WTC11 (cell line): ENCODE measurements at regions not wholly inside any gene's neighbourhood (a gene's known extent, or its start where the extent isn't known, plus 50 kb on each side); places are given as distances from the start of the nearest gene placed in this dataset.

Experiments used
- ATAC-seq: fragments of 200-7000 bp; cut with Tn5 transposase; 2 replicates; pipeline ENCODE4 v1.10.0; 2021; ENCODE audit warnings: mild to moderate bottlenecking, moderate library complexity
- CTCF ChIA-PET: fragments of 300-600 bp; sonication (Branson Sonifier 250); formaldehyde crosslinking; loops from one replicate; lab custom pipeline; 2021; ENCODE audit warnings: antibody characterized with exemption; lab: Charles Lee
- POLR2A ChIA-PET: fragments of 350-600 bp; sonication (Branson Sonifier 250); formaldehyde crosslinking; loops from one replicate; lab custom pipeline; 2021; ENCODE audit warnings: antibody characterized with exemption; lab: Charles Lee
- DNase-seq: peaks from one replicate; pipeline ENCODE4 v3.0.0; 2021; ENCODE audit warnings: low spot score
- H3K27ac Mint-ChIP-seq: 2 replicates; pipeline ENCODE4 v1.8.0; 2021; ENCODE audit warnings: mixed read lengths
- H3K27me3 Mint-ChIP-seq: 2 replicates; pipeline ENCODE4 v1.8.0; 2021; ENCODE audit warnings: low read depth, mild to moderate bottlenecking, moderate library complexity, mixed read lengths
- H3K36me3 Mint-ChIP-seq: 2 replicates; pipeline ENCODE4 v1.8.0; 2021; ENCODE audit warnings: mixed read lengths
- H3K4me1 Mint-ChIP-seq: 2 replicates; pipeline ENCODE4 v1.8.0; 2022; ENCODE audit warnings: mixed read lengths
- H3K4me3 Mint-ChIP-seq: 2 replicates; pipeline ENCODE4 v1.8.0; 2021; ENCODE audit warnings: mild to moderate bottlenecking, moderate library complexity, mixed read lengths
- H3K9me3 Mint-ChIP-seq: 2 replicates; pipeline ENCODE4 v1.8.0; 2021; ENCODE audit warnings: mixed read lengths
- ATF2 ChIP-seq: sonication (generic); formaldehyde crosslinking; IDR thresholded peaks from 2 replicates; pipeline ENCODE4 v1.8.1; 2022; ENCODE audit warnings: low read depth, missing genetic modification reagents, borderline replicate concordance
- CREM ChIP-seq: sonication (generic); formaldehyde crosslinking; IDR thresholded peaks from 2 replicates; pipeline ENCODE4 v1.8.1; 2022; ENCODE audit warnings: mild to moderate bottlenecking, missing genetic modification reagents, moderate library complexity
- E2F4 ChIP-seq: sonication (generic); formaldehyde crosslinking; IDR thresholded peaks from 2 replicates; pipeline ENCODE4 v1.8.1; 2022; ENCODE audit warnings: low read depth, mild to moderate bottlenecking, moderate library complexity, missing genetic modification reagents, borderline replicate concordance
- FOXJ3 ChIP-seq: sonication (generic); formaldehyde crosslinking; IDR thresholded peaks from 2 replicates; pipeline ENCODE4 v1.9.0; 2021; ENCODE audit warnings: missing genetic modification reagents, mild to moderate bottlenecking, borderline replicate concordance
- GRHL2 ChIP-seq: fragments of 250-450 bp; sonication (Bioruptor Pico); IDR thresholded peaks from 2 replicates; pipeline ENCODE4 v1.8.0; 2022; ENCODE audit warnings: mild to moderate bottlenecking, moderate library complexity; ENCODE audit not compliant: insufficient replicate concordance, severe bottlenecking
- GTF2I ChIP-seq: fragments of 250-450 bp; sonication (Bioruptor Pico); conservative IDR thresholded peaks from 2 replicates; pipeline ENCODE4 v1.4.0; 2021; ENCODE audit warnings: mild to moderate bottlenecking
- MYBL2 ChIP-seq: sonication (generic); formaldehyde crosslinking; IDR thresholded peaks from 2 replicates; pipeline ENCODE4 v1.8.1; 2023; ENCODE audit warnings: mild to moderate bottlenecking, moderate library complexity, missing genetic modification reagents
- NR1H2 ChIP-seq: sonication (generic); formaldehyde crosslinking; IDR thresholded peaks from 2 replicates; pipeline ENCODE4 v1.9.0; 2021; ENCODE audit warnings: mild to moderate bottlenecking, moderate library complexity, missing genetic modification reagents
- PRDM15 ChIP-seq: sonication (generic); formaldehyde crosslinking; IDR thresholded peaks from 2 replicates; pipeline ENCODE4 v1.8.0; 2022; ENCODE audit warnings: missing genetic modification reagents
- STAT6 ChIP-seq: sonication (generic); formaldehyde crosslinking; conservative IDR thresholded peaks from 2 replicates; pipeline ENCODE4 v1.8.1; 2023; ENCODE audit warnings: mild to moderate bottlenecking, low read depth, missing genetic modification reagents, moderate library complexity
- TCF7 ChIP-seq: sonication (generic); formaldehyde crosslinking; IDR thresholded peaks from 2 replicates; pipeline ENCODE4 v1.8.0; 2022; ENCODE audit warnings: mild to moderate bottlenecking, low read depth, missing genetic modification reagents, moderate library complexity
- TEAD1 ChIP-seq: sonication (generic); formaldehyde crosslinking; IDR thresholded peaks from 2 replicates; pipeline ENCODE4 v1.8.0; 2022; ENCODE audit warnings: mild to moderate bottlenecking, missing genetic modification reagents
- ZNF232 ChIP-seq: sonication (generic); formaldehyde crosslinking; IDR thresholded peaks from 2 replicates; pipeline ENCODE4 v1.8.0; 2022; ENCODE audit warnings: mild to moderate bottlenecking, missing genetic modification reagents
- ZNF317 ChIP-seq: sonication (generic); formaldehyde crosslinking; IDR thresholded peaks from 2 replicates; pipeline ENCODE4 v1.8.1; 2023; ENCODE audit warnings: low read depth, mild to moderate bottlenecking, moderate library complexity, missing genetic modification reagents, borderline replicate concordance
- ZNF396 ChIP-seq: fragments of 250-450 bp; sonication (Bioruptor Pico); IDR thresholded peaks from 2 replicates; pipeline ENCODE4 v1.8.0; 2021; ENCODE audit warnings: mild to moderate bottlenecking, moderate library complexity, borderline replicate concordance
- ZNF532 ChIP-seq: fragments of 250-450 bp; sonication (Bioruptor Pico); IDR thresholded peaks from 2 replicates; pipeline ENCODE4 v1.9.0; 2021; ENCODE audit warnings: mild to moderate bottlenecking, borderline replicate concordance
- ZSCAN18 ChIP-seq: fragments of 250-450 bp; sonication (Bioruptor Pico); IDR thresholded peaks from 2 replicates; pipeline ENCODE4 v2.1.2; 2022; ENCODE audit warnings: mild to moderate bottlenecking, moderate library complexity
- TF ChIP-seq, protein P1 (sequence below): sonication (generic); formaldehyde crosslinking; conservative IDR thresholded peaks from 2 replicates; pipeline ENCODE4 v1.8.1; 2022; ENCODE audit warnings: mild to moderate bottlenecking, missing genetic modification reagents
- TF ChIP-seq, protein P2 (sequence below): sonication (generic); formaldehyde crosslinking; IDR thresholded peaks from 2 replicates; pipeline ENCODE4 v1.8.0; 2022; ENCODE audit warnings: mild to moderate bottlenecking, missing genetic modification reagents
- TF ChIP-seq, protein P3 (sequence below): sonication (generic); formaldehyde crosslinking; IDR thresholded peaks from 2 replicates; pipeline ENCODE4 v1.8.1; 2023; ENCODE audit warnings: mild to moderate bottlenecking, moderate library complexity, missing genetic modification reagents

GRCh38 chr3:26381411-26381810, 241.2 kb upstream of the LRRC3B start:
- no peaks in the 10 kb centered on the region for H3K36me3 Mint-ChIP-seq
- no peak for TF ChIP-seq STAT6 (CRISPR knock-in tag)
- no peak for TF ChIP-seq MYBL2 (CRISPR knock-in tag)
- TF ChIP-seq NR1H2 (CRISPR knock-in tag), result no peak
- TF ChIP-seq, protein P1, sequence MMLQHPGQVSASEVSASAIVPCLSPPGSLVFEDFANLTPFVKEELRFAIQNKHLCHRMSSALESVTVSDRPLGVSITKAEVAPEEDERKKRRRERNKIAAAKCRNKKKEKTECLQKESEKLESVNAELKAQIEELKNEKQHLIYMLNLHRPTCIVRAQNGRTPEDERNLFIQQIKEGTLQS, result no peak
- TF ChIP-seq ZNF396, result no peak
- TF ChIP-seq TEAD1 (CRISPR knock-in tag), result no peak
- no peak for TF ChIP-seq ATF2 (CRISPR knock-in tag)
- no peak for TF ChIP-seq ZNF232 (CRISPR knock-in tag)
- TF ChIP-seq, protein P2, sequence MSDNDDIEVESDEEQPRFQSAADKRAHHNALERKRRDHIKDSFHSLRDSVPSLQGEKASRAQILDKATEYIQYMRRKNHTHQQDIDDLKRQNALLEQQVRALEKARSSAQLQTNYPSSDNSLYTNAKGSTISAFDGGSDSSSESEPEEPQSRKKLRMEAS (CRISPR knock-in tag), result no peak
- no peak for TF ChIP-seq ZSCAN18 (CRISPR knock-in tag)
- TF ChIP-seq CREM (CRISPR knock-in tag), result no peak
- no peak for TF ChIP-seq GRHL2
- TF ChIP-seq GTF2I (CRISPR knock-in tag), result no peak
- TF ChIP-seq FOXJ3 (CRISPR knock-in tag), result no peak
- TF ChIP-seq TCF7 (CRISPR knock-in tag), result no peak
- TF ChIP-seq E2F4, result no peak
- no peak for TF ChIP-seq ZNF317 (CRISPR knock-in tag)
- TF ChIP-seq, protein P3, sequence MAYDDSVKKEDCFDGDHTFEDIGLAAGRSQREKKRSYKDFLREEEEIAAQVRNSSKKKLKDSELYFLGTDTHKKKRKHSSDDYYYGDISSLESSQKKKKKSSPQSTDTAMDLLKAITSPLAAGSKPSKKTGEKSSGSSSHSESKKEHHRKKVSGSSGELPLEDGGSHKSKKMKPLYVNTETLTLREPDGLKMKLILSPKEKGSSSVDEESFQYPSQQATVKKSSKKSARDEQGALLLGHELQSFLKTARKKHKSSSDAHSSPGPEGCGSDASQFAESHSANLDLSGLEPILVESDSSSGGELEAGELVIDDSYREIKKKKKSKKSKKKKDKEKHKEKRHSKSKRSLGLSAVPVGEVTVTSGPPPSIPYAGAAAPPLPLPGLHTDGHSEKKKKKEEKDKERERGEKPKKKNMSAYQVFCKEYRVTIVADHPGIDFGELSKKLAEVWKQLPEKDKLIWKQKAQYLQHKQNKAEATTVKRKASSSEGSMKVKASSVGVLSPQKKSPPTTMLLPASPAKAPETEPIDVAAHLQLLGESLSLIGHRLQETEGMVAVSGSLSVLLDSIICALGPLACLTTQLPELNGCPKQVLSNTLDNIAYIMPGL (CRISPR knock-in tag), result no peak
- no peak for TF ChIP-seq PRDM15 (CRISPR knock-in tag)
- TF ChIP-seq ZNF532 (CRISPR knock-in tag), result no peak
- DNase-seq (no peak), ATAC-seq (no peak)
- ChIA-PET CTCF (no interaction called here), POLR2A (no interaction called here)
- H3K9me3 Mint-ChIP-seq, result no peaks in the 10 kb centered on the region
- H3K4me3 Mint-ChIP-seq, result no peak overlapping the region
- H3K4me1 Mint-ChIP-seq, result peaks cover 15% of the 10 kb centered on the region
- H3K27ac Mint-ChIP-seq, result no peak overlapping the region
- H3K27me3 Mint-ChIP-seq, result no peaks in the 10 kb centered on the region
